ENCODE measurements at regions not wholly inside any gene's neighbourhood (a gene's known extent, or its start where the extent isn't known, plus 50 kb on each side); places are given as distances from the start of the nearest gene placed in this dataset.

GRCh38 chr2:6754419-6754818 lies 111.3 kb downstream of the CMPK2 start:
- no peaks in the 10 kb centered on the region for H3K4me1 ChIP-seq

GRCh38 chr2:6755456-6755855 lies 110.3 kb downstream of the CMPK2 start:
- TF ChIP-seq CTCF (IDR thresholded peaks at IDR 0.05): no peak
- intact Hi-C loops (cut with DNase I): no loop called here
- no peaks in the 10 kb centered on the region for H3K36me3 ChIP-seq

More at GRCh38 chr2:6754419-6754818, 111.3 kb downstream of the CMPK2 start:
- Histone ChIP-seq H3K27ac (no peak overlapping the region), H3K27me3 (no peaks in the 10 kb centered on the region), H3K9me3 (no peaks in the 10 kb centered on the region), H3K4me3 (no peak overlapping the region), H3K36me3 (no peaks in the 10 kb centered on the region)
- no peak for DNase-seq (ENCODE audit: low spot score in 2 of 2)
- intact Hi-C loops (cut with DNase I): no loop called here
- TF ChIP-seq CTCF (IDR thresholded peaks at IDR 0.05): no peak

GRCh38 chr2:6757215-6757614 lies 108.5 kb downstream of the CMPK2 start:
- no peaks in the 10 kb centered on the region for H3K36me3 ChIP-seq
- intact Hi-C loops (cut with DNase I): no loop called here
- H3K9me3 ChIP-seq: no peaks in the 10 kb centered on the region
- no peak overlapping the region for H3K27ac ChIP-seq
- no peak for DNase-seq (ENCODE audit: low spot score in 2 of 2)
- no peak overlapping the region for H3K4me3 ChIP-seq
- H3K4me1 ChIP-seq: no peaks in the 10 kb centered on the region
- no peak for TF ChIP-seq CTCF (IDR thresholded peaks at IDR 0.05)
- no peaks in the 10 kb centered on the region for H3K27me3 ChIP-seq

More at GRCh38 chr2:6755456-6755855, 110.3 kb downstream of the CMPK2 start:
- Histone ChIP-seq H3K4me1 (no peaks in the 10 kb centered on the region), H3K4me3 (no peak overlapping the region), H3K9me3 (no peaks in the 10 kb centered on the region), H3K27me3 (no peaks in the 10 kb centered on the region), H3K27ac (no peak overlapping the region)
- DNase-seq (ENCODE audit: low spot score in 2 of 2): no peak

GRCh38 chr2:6759689-6760088 lies 106.0 kb downstream of the CMPK2 start:
- H3K4me3 ChIP-seq: no peak overlapping the region
- H3K27ac ChIP-seq: no peak overlapping the region
- H3K36me3 ChIP-seq: no peaks in the 10 kb centered on the region
- no peaks in the 10 kb centered on the region for H3K9me3 ChIP-seq
- intact Hi-C loops (cut with DNase I): no loop called here
- no peak for DNase-seq (ENCODE audit: low spot score in 2 of 2)
- H3K27me3 ChIP-seq: no peaks in the 10 kb centered on the region
- TF ChIP-seq CTCF (IDR thresholded peaks at IDR 0.05): no peak
- no peaks in the 10 kb centered on the region for H3K4me1 ChIP-seq

GRCh38 chr2:6760132-6760531 lies 105.6 kb downstream of the CMPK2 start:
- intact Hi-C loops (cut with DNase I): no loop called here
- Histone ChIP-seq H3K9me3 (no peaks in the 10 kb centered on the region), H3K36me3 (no peaks in the 10 kb centered on the region), H3K4me3 (no peak overlapping the region), H3K27ac (no peak overlapping the region), H3K4me1 (no peaks in the 10 kb centered on the region), H3K27me3 (no peaks in the 10 kb centered on the region)
- TF ChIP-seq CTCF (IDR thresholded peaks at IDR 0.05): no peak
- no peak for DNase-seq (ENCODE audit: low spot score in 2 of 2)
